ENCODE measurements at regions not wholly inside any gene's neighbourhood (a gene's known extent, or its start where the extent isn't known, plus 50 kb on each side); places are given as distances from the start of the nearest gene placed in this dataset.

- no peaks in the 10 kb centered on the region for H3K9me1 ChIP-seq (ENCODE audit: control insufficient read depth, extremely low read depth, insufficient read depth, low read length)
- H4K20me1 ChIP-seq (ENCODE audit: control insufficient read depth, extremely low read depth, insufficient read depth, low read length): no peaks in the 10 kb centered on the region
- no peak overlapping the region for H3K4me3 ChIP-seq (ENCODE audit: control insufficient read depth in 2 of 3, extremely low read depth in 1 of 3, insufficient read depth in 2 of 3, low read depth in 1 of 3, low read length in 3 of 3)
- H2AFZ ChIP-seq (ENCODE audit: control insufficient read depth, low read length): no peak overlapping the region
- TF ChIP-seq CTCF (optimal IDR thresholded peaks at IDR 0.05 in 1 of 3, IDR thresholded peaks at IDR 0.05 in 1 of 3, conservative IDR thresholded peaks at IDR 0.05 in 1 of 3; ENCODE audit: extremely low read depth in 1 of 3, insufficient read depth in 2 of 3, low read length in 3 of 3): no peak
- no peak for TF ChIP-seq EZH2 (IDR thresholded peaks at IDR 0.05; ENCODE audit: low read length)
- DNase-seq (ENCODE audit: low read depth, low spot score) (no peak), FAIRE-seq (no peak)
- peaks cover 28% of the 10 kb centered on the region for H3K4me1 ChIP-seq (ENCODE audit: control insufficient read depth, extremely low read depth, insufficient read depth, low read length)
- no peaks in the 10 kb centered on the region for H3K9me3 ChIP-seq (ENCODE audit: control insufficient read depth, low read depth, low read length)
- no peaks in the 10 kb centered on the region for H3K79me2 ChIP-seq (ENCODE audit: control insufficient read depth, insufficient read depth, low read length)
- no peak overlapping the region for H3K4me2 ChIP-seq (ENCODE audit: control insufficient read depth, extremely low read depth, insufficient read depth, low read depth, low read length)
- H3K9ac ChIP-seq (ENCODE audit: control insufficient read depth, extremely low read depth, insufficient read depth, low read length): no peak overlapping the region
- H3K27ac ChIP-seq (ENCODE audit: control insufficient read depth, insufficient read depth, low read length): no peak overlapping the region
- dilution Hi-C loops (cut with MboI; ENCODE audit: extremely low pct_ligation_motif_present, low sequenced_read_pairs): no loop called here
- no peaks in the 10 kb centered on the region for H3K27me3 ChIP-seq (ENCODE audit: control insufficient read depth, extremely low read depth, insufficient read depth, low read length)
- H3K36me3 ChIP-seq (ENCODE audit: control insufficient read depth in 2 of 2, extremely low read depth in 1 of 2, insufficient read depth in 2 of 2, low read length in 2 of 2): no peaks in the 10 kb centered on the region
Observed at GRCh38 chr7:116422683-116423082, 76.9 kb upstream of the CAV2 start.

- H2AFZ ChIP-seq (ENCODE audit: control insufficient read depth, low read length): peak overlapping the region; percentile 62
- no peaks in the 10 kb centered on the region for H3K9me1 ChIP-seq (ENCODE audit: control insufficient read depth, extremely low read depth, insufficient read depth, low read length)
- no peak for DNase-seq (ENCODE audit: low read depth, low spot score)
- no peaks in the 10 kb centered on the region for H3K36me3 ChIP-seq (ENCODE audit: control insufficient read depth in 2 of 2, extremely low read depth in 1 of 2, insufficient read depth in 2 of 2, low read length in 2 of 2)
- peak; percentile 64 for FAIRE-seq
- TF ChIP-seq EZH2 (IDR thresholded peaks at IDR 0.05; ENCODE audit: low read length): no peak
- TF ChIP-seq CTCF (optimal IDR thresholded peaks at IDR 0.05 in 1 of 3, IDR thresholded peaks at IDR 0.05 in 1 of 3, conservative IDR thresholded peaks at IDR 0.05 in 1 of 3; ENCODE audit: extremely low read depth in 1 of 3, insufficient read depth in 2 of 3, low read length in 3 of 3): no peak
- H4K20me1 ChIP-seq (ENCODE audit: control insufficient read depth, extremely low read depth, insufficient read depth, low read length): no peaks in the 10 kb centered on the region
- peak overlapping the region; percentile 7 for H3K4me2 ChIP-seq (ENCODE audit: control insufficient read depth, extremely low read depth, insufficient read depth, low read depth, low read length)
- H3K4me3 ChIP-seq (ENCODE audit: control insufficient read depth in 2 of 3, extremely low read depth in 1 of 3, insufficient read depth in 2 of 3, low read depth in 1 of 3, low read length in 3 of 3): no peak overlapping the region
- peaks cover 22% of the 10 kb centered on the region for H3K4me1 ChIP-seq (ENCODE audit: control insufficient read depth, extremely low read depth, insufficient read depth, low read length)
- no peak overlapping the region for H3K27ac ChIP-seq (ENCODE audit: control insufficient read depth, insufficient read depth, low read length)
- H3K79me2 ChIP-seq (ENCODE audit: control insufficient read depth, insufficient read depth, low read length): no peaks in the 10 kb centered on the region
- H3K9ac ChIP-seq (ENCODE audit: control insufficient read depth, extremely low read depth, insufficient read depth, low read length): no peak overlapping the region
- dilution Hi-C loops (cut with MboI; ENCODE audit: extremely low pct_ligation_motif_present, low sequenced_read_pairs): no loop called here
- no peaks in the 10 kb centered on the region for H3K27me3 ChIP-seq (ENCODE audit: control insufficient read depth, extremely low read depth, insufficient read depth, low read length)
- H3K9me3 ChIP-seq (ENCODE audit: control insufficient read depth, low read depth, low read length): no peaks in the 10 kb centered on the region
Observed at GRCh38 chr7:116423499-116423898, 76.0 kb upstream of the CAV2 start.
